ENCODE measurements at regions not wholly inside any gene's neighbourhood (a gene's known extent, or its start where the extent isn't known, plus 50 kb on each side); places are given as distances from the start of the nearest gene placed in this dataset.

DNA sequence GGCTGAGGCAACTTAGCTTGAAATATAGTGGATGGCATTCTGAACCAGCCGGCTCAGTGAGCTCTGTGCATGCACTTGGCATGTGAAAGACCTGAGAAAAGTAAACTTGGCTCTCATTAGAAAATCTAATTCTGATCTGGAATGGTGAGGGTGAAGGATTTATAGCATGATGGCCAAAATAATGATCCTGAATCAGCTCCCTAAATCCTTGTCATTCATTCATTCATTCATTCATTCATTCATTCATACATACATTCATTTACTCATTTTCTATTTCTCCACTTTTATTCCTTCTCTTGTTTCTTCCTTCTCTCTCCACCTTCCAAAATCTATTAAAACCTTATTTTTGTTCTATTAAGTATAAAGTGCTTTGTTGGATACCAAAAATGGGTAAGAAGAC is 681.1 kb downstream of the DHX35 start:
- TF ChIP-seq, protein P1, sequence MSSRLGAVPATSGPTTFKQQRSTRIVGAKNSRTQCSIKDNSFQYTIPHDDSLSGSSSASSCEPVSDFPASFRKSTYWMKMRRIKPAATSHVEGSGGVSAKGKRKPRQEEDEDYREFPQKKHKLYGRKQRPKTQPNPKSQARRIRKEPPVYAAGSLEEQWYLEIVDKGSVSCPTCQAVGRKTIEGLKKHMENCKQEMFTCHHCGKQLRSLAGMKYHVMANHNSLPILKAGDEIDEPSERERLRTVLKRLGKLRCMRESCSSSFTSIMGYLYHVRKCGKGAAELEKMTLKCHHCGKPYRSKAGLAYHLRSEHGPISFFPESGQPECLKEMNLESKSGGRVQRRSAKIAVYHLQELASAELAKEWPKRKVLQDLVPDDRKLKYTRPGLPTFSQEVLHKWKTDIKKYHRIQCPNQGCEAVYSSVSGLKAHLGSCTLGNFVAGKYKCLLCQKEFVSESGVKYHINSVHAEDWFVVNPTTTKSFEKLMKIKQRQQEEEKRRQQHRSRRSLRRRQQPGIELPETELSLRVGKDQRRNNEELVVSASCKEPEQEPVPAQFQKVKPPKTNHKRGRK (CRISPR knock-in tag; IDR thresholded peaks at IDR 0.05; ENCODE audit: borderline replicate concordance), result no peak
- TF ChIP-seq SP1 (CRISPR knock-in tag; conservative IDR thresholded peaks at IDR 0.05) (no peak), JUN (CRISPR knock-in tag; IDR thresholded peaks at IDR 0.05) (no peak)
- TF ChIP-seq, protein P2, sequence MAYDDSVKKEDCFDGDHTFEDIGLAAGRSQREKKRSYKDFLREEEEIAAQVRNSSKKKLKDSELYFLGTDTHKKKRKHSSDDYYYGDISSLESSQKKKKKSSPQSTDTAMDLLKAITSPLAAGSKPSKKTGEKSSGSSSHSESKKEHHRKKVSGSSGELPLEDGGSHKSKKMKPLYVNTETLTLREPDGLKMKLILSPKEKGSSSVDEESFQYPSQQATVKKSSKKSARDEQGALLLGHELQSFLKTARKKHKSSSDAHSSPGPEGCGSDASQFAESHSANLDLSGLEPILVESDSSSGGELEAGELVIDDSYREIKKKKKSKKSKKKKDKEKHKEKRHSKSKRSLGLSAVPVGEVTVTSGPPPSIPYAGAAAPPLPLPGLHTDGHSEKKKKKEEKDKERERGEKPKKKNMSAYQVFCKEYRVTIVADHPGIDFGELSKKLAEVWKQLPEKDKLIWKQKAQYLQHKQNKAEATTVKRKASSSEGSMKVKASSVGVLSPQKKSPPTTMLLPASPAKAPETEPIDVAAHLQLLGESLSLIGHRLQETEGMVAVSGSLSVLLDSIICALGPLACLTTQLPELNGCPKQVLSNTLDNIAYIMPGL (CRISPR knock-in tag; IDR thresholded peaks at IDR 0.05), result no peak
- TF ChIP-seq, protein P3, sequence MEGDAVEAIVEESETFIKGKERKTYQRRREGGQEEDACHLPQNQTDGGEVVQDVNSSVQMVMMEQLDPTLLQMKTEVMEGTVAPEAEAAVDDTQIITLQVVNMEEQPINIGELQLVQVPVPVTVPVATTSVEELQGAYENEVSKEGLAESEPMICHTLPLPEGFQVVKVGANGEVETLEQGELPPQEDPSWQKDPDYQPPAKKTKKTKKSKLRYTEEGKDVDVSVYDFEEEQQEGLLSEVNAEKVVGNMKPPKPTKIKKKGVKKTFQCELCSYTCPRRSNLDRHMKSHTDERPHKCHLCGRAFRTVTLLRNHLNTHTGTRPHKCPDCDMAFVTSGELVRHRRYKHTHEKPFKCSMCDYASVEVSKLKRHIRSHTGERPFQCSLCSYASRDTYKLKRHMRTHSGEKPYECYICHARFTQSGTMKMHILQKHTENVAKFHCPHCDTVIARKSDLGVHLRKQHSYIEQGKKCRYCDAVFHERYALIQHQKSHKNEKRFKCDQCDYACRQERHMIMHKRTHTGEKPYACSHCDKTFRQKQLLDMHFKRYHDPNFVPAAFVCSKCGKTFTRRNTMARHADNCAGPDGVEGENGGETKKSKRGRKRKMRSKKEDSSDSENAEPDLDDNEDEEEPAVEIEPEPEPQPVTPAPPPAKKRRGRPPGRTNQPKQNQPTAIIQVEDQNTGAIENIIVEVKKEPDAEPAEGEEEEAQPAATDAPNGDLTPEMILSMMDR (IDR thresholded peaks at IDR 0.05), result no peak
- TF ChIP-seq, protein P4, sequence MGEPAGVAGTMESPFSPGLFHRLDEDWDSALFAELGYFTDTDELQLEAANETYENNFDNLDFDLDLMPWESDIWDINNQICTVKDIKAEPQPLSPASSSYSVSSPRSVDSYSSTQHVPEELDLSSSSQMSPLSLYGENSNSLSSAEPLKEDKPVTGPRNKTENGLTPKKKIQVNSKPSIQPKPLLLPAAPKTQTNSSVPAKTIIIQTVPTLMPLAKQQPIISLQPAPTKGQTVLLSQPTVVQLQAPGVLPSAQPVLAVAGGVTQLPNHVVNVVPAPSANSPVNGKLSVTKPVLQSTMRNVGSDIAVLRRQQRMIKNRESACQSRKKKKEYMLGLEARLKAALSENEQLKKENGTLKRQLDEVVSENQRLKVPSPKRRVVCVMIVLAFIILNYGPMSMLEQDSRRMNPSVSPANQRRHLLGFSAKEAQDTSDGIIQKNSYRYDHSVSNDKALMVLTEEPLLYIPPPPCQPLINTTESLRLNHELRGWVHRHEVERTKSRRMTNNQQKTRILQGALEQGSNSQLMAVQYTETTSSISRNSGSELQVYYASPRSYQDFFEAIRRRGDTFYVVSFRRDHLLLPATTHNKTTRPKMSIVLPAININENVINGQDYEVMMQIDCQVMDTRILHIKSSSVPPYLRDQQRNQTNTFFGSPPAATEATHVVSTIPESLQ (CRISPR knock-in tag; IDR thresholded peaks at IDR 0.05), result no peak

Measured in WTC11 (cell line).